ENCODE measurements at regions not wholly inside any gene's neighbourhood (a gene's known extent, or its start where the extent isn't known, plus 50 kb on each side); places are given as distances from the start of the nearest gene placed in this dataset.

DNA sequence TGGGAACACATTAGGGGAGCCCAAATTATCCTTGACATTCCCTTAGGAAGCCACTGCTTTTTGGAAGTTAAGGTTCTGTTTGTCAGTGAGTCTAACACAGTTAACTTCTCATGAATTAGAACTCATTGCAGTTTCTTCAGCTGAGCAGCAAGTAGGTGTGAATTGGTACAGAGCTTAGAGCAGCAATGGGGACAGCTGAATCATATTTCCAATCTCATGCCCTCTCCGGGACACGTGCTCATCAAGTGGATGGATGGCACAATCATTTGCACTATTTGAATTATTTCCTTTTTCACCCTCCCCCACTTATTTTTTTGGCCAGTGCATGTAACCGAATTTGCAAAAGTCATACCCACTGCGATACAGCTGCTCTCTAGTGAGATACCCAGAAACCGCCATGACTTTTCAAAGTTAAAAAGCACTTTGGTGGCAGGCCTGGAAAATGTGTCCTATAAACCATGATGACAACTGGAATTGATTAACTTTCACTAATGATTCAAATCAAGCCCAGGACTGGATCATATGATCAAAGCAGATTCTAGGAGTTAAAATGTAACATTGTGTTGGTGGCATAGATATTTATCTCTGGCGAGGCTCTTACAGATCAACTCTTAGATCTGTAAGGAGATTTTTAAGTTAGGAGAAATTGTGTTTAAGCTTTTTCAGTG lies 76.4 kb downstream of the EBLN2 start:
- WGBS (ENCODE audit: missing lambda C conversion rate), result 69% methylated on average over 6 of the region's 6 CpGs
- CTCF ChIA-PET, result no interaction called here
- ATAC-seq (no peak), FAIRE-seq (no peak), DNase-seq (ENCODE audit: low read depth in 1 of 2, low spot score in 1 of 2) (no peak)
- POLR2A ChIA-PET, result no interaction called here
- TF ChIP-seq NPAS2 (CRISPR knock-in tag; IDR thresholded peaks at IDR 0.05; ENCODE audit: borderline replicate concordance), result no peak
- TF ChIP-seq HDAC2 (IDR thresholded peaks at IDR 0.05), result no peak
- TF ChIP-seq, protein P1, sequence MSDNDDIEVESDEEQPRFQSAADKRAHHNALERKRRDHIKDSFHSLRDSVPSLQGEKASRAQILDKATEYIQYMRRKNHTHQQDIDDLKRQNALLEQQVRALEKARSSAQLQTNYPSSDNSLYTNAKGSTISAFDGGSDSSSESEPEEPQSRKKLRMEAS (IDR thresholded peaks at IDR 0.05), result no peak
- TF ChIP-seq, protein P2, sequence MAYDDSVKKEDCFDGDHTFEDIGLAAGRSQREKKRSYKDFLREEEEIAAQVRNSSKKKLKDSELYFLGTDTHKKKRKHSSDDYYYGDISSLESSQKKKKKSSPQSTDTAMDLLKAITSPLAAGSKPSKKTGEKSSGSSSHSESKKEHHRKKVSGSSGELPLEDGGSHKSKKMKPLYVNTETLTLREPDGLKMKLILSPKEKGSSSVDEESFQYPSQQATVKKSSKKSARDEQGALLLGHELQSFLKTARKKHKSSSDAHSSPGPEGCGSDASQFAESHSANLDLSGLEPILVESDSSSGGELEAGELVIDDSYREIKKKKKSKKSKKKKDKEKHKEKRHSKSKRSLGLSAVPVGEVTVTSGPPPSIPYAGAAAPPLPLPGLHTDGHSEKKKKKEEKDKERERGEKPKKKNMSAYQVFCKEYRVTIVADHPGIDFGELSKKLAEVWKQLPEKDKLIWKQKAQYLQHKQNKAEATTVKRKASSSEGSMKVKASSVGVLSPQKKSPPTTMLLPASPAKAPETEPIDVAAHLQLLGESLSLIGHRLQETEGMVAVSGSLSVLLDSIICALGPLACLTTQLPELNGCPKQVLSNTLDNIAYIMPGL (CRISPR knock-in tag; IDR thresholded peaks at IDR 0.05; ENCODE audit: borderline replicate concordance), result no peak
- TF ChIP-seq POLR2A (IDR thresholded peaks at IDR 0.05; ENCODE audit: low read length), result no peak
- TF ChIP-seq ZC3H11A (IDR thresholded peaks at IDR 0.05), result no peak
- TF ChIP-seq POLR2AphosphoS2 (conservative IDR thresholded peaks at IDR 0.05; ENCODE audit: low read length), result no peak
- TF ChIP-seq HOXA7 (CRISPR knock-in tag; IDR thresholded peaks at IDR 0.05), result no peak
- TF ChIP-seq CHD2 (IDR thresholded peaks at IDR 0.05; ENCODE audit: low read length, partially characterized antibody), result no peak
- TF ChIP-seq CBX8 (IDR thresholded peaks at IDR 0.05), result no peak
- TF ChIP-seq EHF (CRISPR knock-in tag; IDR thresholded peaks at IDR 0.05), result no peak
- TF ChIP-seq HEYL (CRISPR knock-in tag; IDR thresholded peaks at IDR 0.05), result no peak
- no peak for TF ChIP-seq MAFK (IDR thresholded peaks at IDR 0.05; ENCODE audit: partially characterized antibody)
- no peak for TF ChIP-seq HOXB5 (CRISPR knock-in tag; IDR thresholded peaks at IDR 0.05)
- no peak for TF ChIP-seq SMC3 (IDR thresholded peaks at IDR 0.05)
- TF ChIP-seq, protein P3, sequence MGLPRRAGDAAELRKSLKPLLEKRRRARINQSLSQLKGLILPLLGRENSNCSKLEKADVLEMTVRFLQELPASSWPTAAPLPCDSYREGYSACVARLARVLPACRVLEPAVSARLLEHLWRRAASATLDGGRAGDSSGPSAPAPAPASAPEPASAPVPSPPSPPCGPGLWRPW (IDR thresholded peaks at IDR 0.05), result no peak
- Histone ChIP-seq H3K4me2 (no peak overlapping the region), H3K9me3 (no peaks in the 10 kb centered on the region), H3K4me3 (no peak overlapping the region), H3K4me1 (no peaks in the 10 kb centered on the region), H3K27ac (no peak overlapping the region)

DNA sequence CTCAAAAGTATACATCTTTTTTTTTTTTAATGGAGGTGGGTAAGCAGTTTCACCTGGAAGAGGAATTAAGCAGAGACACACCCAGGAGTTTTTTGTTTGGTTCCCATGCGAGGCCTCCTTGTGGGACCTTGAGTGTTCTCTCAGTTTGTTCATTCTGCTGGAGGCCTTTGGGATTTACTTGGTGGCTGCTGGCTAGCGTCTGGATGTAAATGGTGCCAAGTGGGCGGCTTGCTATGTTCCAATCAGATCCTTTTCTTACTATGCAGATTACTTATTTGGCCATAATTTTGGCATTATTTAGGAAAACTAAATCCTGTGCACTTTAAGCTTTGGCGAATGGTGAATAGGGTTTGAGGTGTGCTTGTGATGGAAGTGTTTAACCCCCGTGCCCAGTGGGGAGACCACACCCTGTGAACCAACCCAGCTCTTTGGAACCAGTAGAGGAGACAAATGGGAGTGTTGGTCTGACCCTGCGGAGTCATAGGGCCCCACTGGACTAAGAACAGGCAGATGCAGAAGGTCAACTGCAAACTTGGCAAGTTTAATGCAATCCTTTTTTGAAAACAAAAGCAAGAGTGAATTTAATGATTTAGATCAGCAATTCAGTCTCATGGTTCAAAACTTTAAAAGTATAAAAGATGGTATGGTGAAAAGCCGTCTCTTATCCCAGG lies 79.4 kb downstream of the EBLN2 start:
- H3K4me2 ChIP-seq, result no peak overlapping the region
- 36% methylated on average over 7 of the region's 7 CpGs for WGBS (ENCODE audit: missing lambda C conversion rate)
- ATAC-seq, result no peak
- ChIA-PET POLR2A (no interaction called here), CTCF (interaction anchor here (0.7 kb wide), 1 partner anchor 460 kb away, joined by 6 read pairs; no protein-coding TSS in a partner anchor)
- no peaks in the 10 kb centered on the region for H3K4me1 ChIP-seq
- no peaks in the 10 kb centered on the region for H3K9me3 ChIP-seq
- no peak overlapping the region for H3K4me3 ChIP-seq
- FAIRE-seq, result no peak
- TF ChIP-seq, protein P4, sequence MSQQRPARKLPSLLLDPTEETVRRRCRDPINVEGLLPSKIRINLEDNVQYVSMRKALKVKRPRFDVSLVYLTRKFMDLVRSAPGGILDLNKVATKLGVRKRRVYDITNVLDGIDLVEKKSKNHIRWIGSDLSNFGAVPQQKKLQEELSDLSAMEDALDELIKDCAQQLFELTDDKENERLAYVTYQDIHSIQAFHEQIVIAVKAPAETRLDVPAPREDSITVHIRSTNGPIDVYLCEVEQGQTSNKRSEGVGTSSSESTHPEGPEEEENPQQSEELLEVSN (IDR thresholded peaks at IDR 0.05; ENCODE audit: borderline replicate concordance, low read depth), result no peak
- TF ChIP-seq CBX8 (IDR thresholded peaks at IDR 0.05), result no peak
- TF ChIP-seq CBX2 (IDR thresholded peaks at IDR 0.05; ENCODE audit: borderline replicate concordance, low read depth), result no peak
- no peak for TF ChIP-seq EP300 (IDR thresholded peaks at IDR 0.05)
- no peak for TF ChIP-seq HOXB5 (CRISPR knock-in tag; IDR thresholded peaks at IDR 0.05)
- TF ChIP-seq, protein P3 (IDR thresholded peaks at IDR 0.05), result no peak
- no peak for TF ChIP-seq ZFP36 (IDR thresholded peaks at IDR 0.05; ENCODE audit: borderline replicate concordance, partially characterized antibody)
- DNase-seq (ENCODE audit: low read depth in 1 of 2, low spot score in 1 of 2), result no peak
- no peak overlapping the region for H3K27ac ChIP-seq

DNA sequence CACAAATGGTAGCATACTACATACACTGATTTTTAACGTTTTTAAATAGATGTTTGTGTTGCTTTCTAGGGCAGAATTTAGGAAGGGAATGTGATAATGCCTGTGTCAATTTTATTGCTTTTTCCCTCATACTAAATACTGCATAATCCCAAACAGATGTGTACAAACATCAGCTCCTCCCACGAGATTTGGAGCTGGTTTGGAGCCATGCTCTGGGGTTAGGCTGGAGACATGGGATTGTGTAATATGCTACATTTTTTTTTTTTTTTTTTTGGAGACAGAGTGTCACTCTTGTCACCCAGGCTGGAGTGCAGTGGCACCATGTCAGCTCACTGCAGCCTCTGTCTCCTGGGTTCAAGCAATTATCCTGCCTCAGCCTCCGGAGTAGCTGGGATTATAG lies 80.1 kb downstream of the EBLN2 start:
- ATAC-seq (no peak), FAIRE-seq (no peak), DNase-seq (ENCODE audit: low read depth in 1 of 2, low spot score in 1 of 2) (no peak)
- Histone ChIP-seq H3K4me1 (no peaks in the 10 kb centered on the region), H3K4me3 (no peak overlapping the region), H3K9me3 (no peaks in the 10 kb centered on the region), H3K4me2 (no peak overlapping the region), H3K27ac (no peak overlapping the region)
- POLR2A ChIA-PET, result no interaction called here
- TF ChIP-seq CHD4 (IDR thresholded peaks at IDR 0.05; ENCODE audit: borderline replicate concordance) (no peak), ZFP36 (IDR thresholded peaks at IDR 0.05; ENCODE audit: borderline replicate concordance, partially characterized antibody) (no peak), EP300 (IDR thresholded peaks at IDR 0.05) (no peak), MAZ (IDR thresholded peaks at IDR 0.05; ENCODE audit: borderline replicate concordance, low read depth, low read length) (no peak), TP53 (CRISPR knock-in tag; IDR thresholded peaks at IDR 0.05) (no peak), CEBPB (IDR thresholded peaks at IDR 0.05) (no peak), EHF (CRISPR knock-in tag; IDR thresholded peaks at IDR 0.05) (no peak), POLR2A (IDR thresholded peaks at IDR 0.05; ENCODE audit: low read length) (no peak), RFX5 (IDR thresholded peaks at IDR 0.05) (no peak), BHLHE40 (IDR thresholded peaks at IDR 0.05; ENCODE audit: low read depth, low read length) (no peak), NR3C1 (IDR thresholded peaks at IDR 0.05) (no peak), RARB (CRISPR knock-in tag; IDR thresholded peaks at IDR 0.05) (no peak), KDM1A (IDR thresholded peaks at IDR 0.05; ENCODE audit: low read depth) (no peak)
- TF ChIP-seq, protein P3 (IDR thresholded peaks at IDR 0.05), result no peak
- CTCF ChIA-PET, result no interaction called here
- 27% methylated on average over 3 of the region's 3 CpGs for WGBS (ENCODE audit: missing lambda C conversion rate)

Data from A549 (cell line).